Lower leg skin (tissue), 3 donors: ENCODE measurements at regions not wholly inside any gene's neighbourhood (a gene's known extent, or its start where the extent isn't known, plus 50 kb on each side); places are given as distances from the start of the nearest gene placed in this dataset.

Source experiments
- POLR2A ChIP-seq, 2 donors: fragments of 450-650 bp; IDR thresholded peaks; one replicate each; pipeline ENCODE4 v1.6.1; 2016 to 2017; ENCODE audit warnings: antibody characterized with exemption in 2 of 2, mild to moderate bottlenecking in 1 of 2, moderate library complexity in 1 of 2
- TF ChIP-seq, protein P1 (sequence below), 3 donors: fragments of 450-650 bp; IDR thresholded peaks; one replicate each; pipeline ENCODE4 v1.5.1; 2016; ENCODE audit warnings: antibody characterized with exemption in 3 of 3, mild to moderate bottlenecking in 3 of 3, moderate library complexity in 2 of 3

GRCh38 chr19:28586474-28586873 lies 626.5 kb downstream of the UQCRFS1 start:
- TF ChIP-seq, protein P1, sequence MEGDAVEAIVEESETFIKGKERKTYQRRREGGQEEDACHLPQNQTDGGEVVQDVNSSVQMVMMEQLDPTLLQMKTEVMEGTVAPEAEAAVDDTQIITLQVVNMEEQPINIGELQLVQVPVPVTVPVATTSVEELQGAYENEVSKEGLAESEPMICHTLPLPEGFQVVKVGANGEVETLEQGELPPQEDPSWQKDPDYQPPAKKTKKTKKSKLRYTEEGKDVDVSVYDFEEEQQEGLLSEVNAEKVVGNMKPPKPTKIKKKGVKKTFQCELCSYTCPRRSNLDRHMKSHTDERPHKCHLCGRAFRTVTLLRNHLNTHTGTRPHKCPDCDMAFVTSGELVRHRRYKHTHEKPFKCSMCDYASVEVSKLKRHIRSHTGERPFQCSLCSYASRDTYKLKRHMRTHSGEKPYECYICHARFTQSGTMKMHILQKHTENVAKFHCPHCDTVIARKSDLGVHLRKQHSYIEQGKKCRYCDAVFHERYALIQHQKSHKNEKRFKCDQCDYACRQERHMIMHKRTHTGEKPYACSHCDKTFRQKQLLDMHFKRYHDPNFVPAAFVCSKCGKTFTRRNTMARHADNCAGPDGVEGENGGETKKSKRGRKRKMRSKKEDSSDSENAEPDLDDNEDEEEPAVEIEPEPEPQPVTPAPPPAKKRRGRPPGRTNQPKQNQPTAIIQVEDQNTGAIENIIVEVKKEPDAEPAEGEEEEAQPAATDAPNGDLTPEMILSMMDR (IDR thresholded peaks at IDR 0.05), result no peak
- no peak for TF ChIP-seq POLR2A (IDR thresholded peaks at IDR 0.05)
